Suprapubic skin (tissue), 3 donors: ENCODE measurements at regions not wholly inside any gene's neighbourhood (a gene's known extent, or its start where the extent isn't known, plus 50 kb on each side); places are given as distances from the start of the nearest gene placed in this dataset.

Experiments used
- EP300 ChIP-seq: sonication (generic); formaldehyde crosslinking; IDR thresholded peaks from one replicate; pipeline ENCODE4 v1.6.1; 2017; ENCODE audit warnings: antibody characterized with exemption
- POLR2A ChIP-seq, 2 donors: fragments of 450-650 bp; IDR thresholded peaks; one replicate each; pipeline ENCODE4 v1.6.1; 2017; ENCODE audit warnings: antibody characterized with exemption in 2 of 2, mild to moderate bottlenecking in 2 of 2, moderate library complexity in 2 of 2
- TF ChIP-seq, protein P1 (sequence below), 2 donors: fragments of 200-600 bp in 1 of 2; fragments of 450-650 bp in 1 of 2; sonication (generic) in 1 of 2; IDR thresholded peaks; one replicate each; pipeline ENCODE4 v1.5.1; 2016 to 2019; ENCODE audit warnings: antibody characterized with exemption in 2 of 2, mild to moderate bottlenecking in 1 of 2, moderate library complexity in 1 of 2

GRCh38 chr12:87112571-87113345 lies 856.6 kb upstream of the MGAT4C start:
- TF ChIP-seq, protein P1, sequence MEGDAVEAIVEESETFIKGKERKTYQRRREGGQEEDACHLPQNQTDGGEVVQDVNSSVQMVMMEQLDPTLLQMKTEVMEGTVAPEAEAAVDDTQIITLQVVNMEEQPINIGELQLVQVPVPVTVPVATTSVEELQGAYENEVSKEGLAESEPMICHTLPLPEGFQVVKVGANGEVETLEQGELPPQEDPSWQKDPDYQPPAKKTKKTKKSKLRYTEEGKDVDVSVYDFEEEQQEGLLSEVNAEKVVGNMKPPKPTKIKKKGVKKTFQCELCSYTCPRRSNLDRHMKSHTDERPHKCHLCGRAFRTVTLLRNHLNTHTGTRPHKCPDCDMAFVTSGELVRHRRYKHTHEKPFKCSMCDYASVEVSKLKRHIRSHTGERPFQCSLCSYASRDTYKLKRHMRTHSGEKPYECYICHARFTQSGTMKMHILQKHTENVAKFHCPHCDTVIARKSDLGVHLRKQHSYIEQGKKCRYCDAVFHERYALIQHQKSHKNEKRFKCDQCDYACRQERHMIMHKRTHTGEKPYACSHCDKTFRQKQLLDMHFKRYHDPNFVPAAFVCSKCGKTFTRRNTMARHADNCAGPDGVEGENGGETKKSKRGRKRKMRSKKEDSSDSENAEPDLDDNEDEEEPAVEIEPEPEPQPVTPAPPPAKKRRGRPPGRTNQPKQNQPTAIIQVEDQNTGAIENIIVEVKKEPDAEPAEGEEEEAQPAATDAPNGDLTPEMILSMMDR (IDR thresholded peaks at IDR 0.05): no peak
- TF ChIP-seq POLR2A (IDR thresholded peaks at IDR 0.05): no peak
- no peak for TF ChIP-seq EP300
